ENCODE measurements at regions not wholly inside any gene's neighbourhood (a gene's known extent, or its start where the extent isn't known, plus 50 kb on each side); places are given as distances from the start of the nearest gene placed in this dataset.

GRCh38 chr20:40258931-40259330 lies 430.1 kb downstream of the MAFB start:
- H3K9me3 ChIP-seq (ENCODE audit: insufficient read depth in 2 of 2, low read depth in 1 of 2, low read length in 1 of 2), result no peaks in the 10 kb centered on the region
- 74% methylated on average over 4 of the region's 4 CpGs; no CpG with 5 or more reads in 1 of the 2 experiments for WGBS, 2 experiments (ENCODE audit: extremely low coverage in 1 of 2, insufficient coverage in 1 of 2, insufficient read length in 1 of 2, insufficient replicate concordance in 2 of 2, low coverage in 1 of 2, low lambda C conversion rate in 2 of 2, missing lambda C conversion rate in 1 of 2)
- FAIRE-seq, result no peak
- no peak overlapping the region for H2BK15ac ChIP-seq (ENCODE audit: low read length)
- ChIA-PET POLR2A (ENCODE audit: partially characterized antibody) (no interaction called here), CTCF (ENCODE audit: partially characterized antibody) (no interaction called here)
- H2BK12ac ChIP-seq (ENCODE audit: low read depth, low read length), result no peak overlapping the region
- H3K23ac ChIP-seq (ENCODE audit: insufficient read length), result no peak overlapping the region
- H3K36me3 ChIP-seq (ENCODE audit: control insufficient read depth in 2 of 4, insufficient read depth in 4 of 4, low read length in 3 of 4), result no peaks in the 10 kb centered on the region
- H2BK20ac ChIP-seq (ENCODE audit: low read length), result peak overlapping the region; percentile 64; the same call in 1 of the 2 replicates
- no peak overlapping the region for H3K4me3 ChIP-seq (ENCODE audit: extremely low read depth in 1 of 4, insufficient read depth in 2 of 4, low read depth in 3 of 4, low read length in 4 of 4)
- H3K9ac ChIP-seq (replicated peaks in 1 of 4; ENCODE audit: extremely low read depth in 1 of 4, low read depth in 3 of 4, low read length in 3 of 4), result no peak overlapping the region
- H3K23me2 ChIP-seq (ENCODE audit: low read depth, low read length), result no peaks in the 10 kb centered on the region
- H3K18ac ChIP-seq (ENCODE audit: extremely low read depth, low read length), result no peak overlapping the region
- no peak overlapping the region for H3K56ac ChIP-seq (replicated peaks; ENCODE audit: insufficient read length, low read depth, low read length)
- peaks cover 0 to 9% (median under 1%) of the 10 kb centered on the region in 4 experiments; a peak in 2 of 7 replicates for H3K4me1 ChIP-seq (replicated peaks in 1 of 4; ENCODE audit: control insufficient read depth in 3 of 4, insufficient read depth in 4 of 4, low read length in 3 of 4)
- no peak overlapping the region for H2AFZ ChIP-seq (ENCODE audit: low read length)
- no peak overlapping the region for H2AK5ac ChIP-seq (ENCODE audit: low read depth, low read length)
- no peaks in the 10 kb centered on the region for H3K27me3 ChIP-seq (replicated peaks in 1 of 4; ENCODE audit: control insufficient read depth in 3 of 4, extremely low read depth in 1 of 4, insufficient read depth in 3 of 4, low read length in 3 of 4)
- peaks cover 0 to 20% of the 10 kb centered on the region in 2 experiments; a peak in 2 of 4 replicates for H3K79me2 ChIP-seq (ENCODE audit: control insufficient read depth in 1 of 2, insufficient read depth in 2 of 2, low read length in 2 of 2)
- H4K8ac ChIP-seq (ENCODE audit: extremely low read depth, insufficient read depth, low read length), result no peak overlapping the region
- H3K14ac ChIP-seq (ENCODE audit: insufficient read length), result no peak overlapping the region
- no peak overlapping the region for H3K4ac ChIP-seq (replicated peaks; ENCODE audit: insufficient read length, low read depth, low read length)
- no peak overlapping the region for H3K4me2 ChIP-seq (ENCODE audit: insufficient read depth in 1 of 2, low read depth in 2 of 2, low read length in 2 of 2)
- H4K5ac ChIP-seq (ENCODE audit: insufficient read length, low read depth, low read length), result no peak overlapping the region
- H4K20me1 ChIP-seq (replicated peaks in 1 of 2; ENCODE audit: control insufficient read depth in 1 of 2, insufficient read depth in 2 of 2, low read length in 2 of 2), result no peaks in the 10 kb centered on the region
- H3K79me1 ChIP-seq (ENCODE audit: low read depth, low read length), result 0 out of 2 replicates have a peak, but pooled peaks cover 5% of the 10 kb centered on the region
- H4K91ac ChIP-seq (replicated peaks; ENCODE audit: insufficient read length, low read length), result no peak overlapping the region
- DNase-seq (ENCODE audit: low read depth in 1 of 2, low spot score in 2 of 2), result no peak
- H2BK120ac ChIP-seq (replicated peaks; ENCODE audit: low read depth, low read length), result no peak overlapping the region
- H3K27ac ChIP-seq (ENCODE audit: low read depth, low read length), result no peak overlapping the region
- no peak overlapping the region for H2BK5ac ChIP-seq (ENCODE audit: low read depth, low read length)
- TF ChIP-seq RXRA (IDR thresholded peaks at IDR 0.05; ENCODE audit: insufficient read depth, low read depth, low read length), result no peak
- no peak for TF ChIP-seq SAP30 (IDR thresholded peaks at IDR 0.05; ENCODE audit: insufficient read depth, insufficient replicate concordance, low read length)
- TF ChIP-seq BACH1 (IDR thresholded peaks at IDR 0.05; ENCODE audit: low read length), result no peak
- no peak for TF ChIP-seq SRF (IDR thresholded peaks at IDR 0.05; ENCODE audit: low read depth, low read length)
- no peak for TF ChIP-seq RAD21 (IDR thresholded peaks at IDR 0.05 in 1 of 2, conservative IDR thresholded peaks at IDR 0.05 in 1 of 2; ENCODE audit: low read depth in 2 of 2, low read length in 2 of 2)
- no peak for TF ChIP-seq HDAC2 (IDR thresholded peaks at IDR 0.05; ENCODE audit: borderline replicate concordance in 1 of 2, low read depth in 2 of 2, low read length in 2 of 2)
- no peak for TF ChIP-seq EZH2 (IDR thresholded peaks at IDR 0.05; ENCODE audit: low read depth, low read length, severe bottlenecking)
- TF ChIP-seq TBP (IDR thresholded peaks at IDR 0.05; ENCODE audit: low read depth, low read length), result no peak
- TF ChIP-seq TEAD4 (IDR thresholded peaks at IDR 0.05; ENCODE audit: low read depth, low read length), result no peak
- TF ChIP-seq ZNF274 (IDR thresholded peaks at IDR 0.05; ENCODE audit: borderline replicate concordance, extremely low read depth, low read length), result no peak
- no peak for TF ChIP-seq NANOG (IDR thresholded peaks at IDR 0.05; ENCODE audit: insufficient read depth, low read depth, low read length, poor library complexity, severe bottlenecking)
- no peak for TF ChIP-seq ATF3 (IDR thresholded peaks at IDR 0.05; ENCODE audit: insufficient read depth, low read depth, low read length)
- TF ChIP-seq HDAC6 (IDR thresholded peaks at IDR 0.05; ENCODE audit: low read depth, low read length), result no peak
